Neural cell (in vitro differentiated cells): ENCODE measurements at regions not wholly inside any gene's neighbourhood (a gene's known extent, or its start where the extent isn't known, plus 50 kb on each side); places are given as distances from the start of the nearest gene placed in this dataset.
"Not testable (repeated sequence)": the region's sequence is repeated elsewhere in the genome, so short reads cannot be mapped to it uniquely, and the experiment has no call there.

Source experiments
- CTCF ChIP-seq: fragments of 450-650 bp; IDR thresholded peaks from 2 replicates; pipeline ENCODE4 v1.5.1; 2014; ENCODE audit warnings: antibody characterized with exemption, mild to moderate bottlenecking, moderate library complexity; ENCODE audit not compliant: poor library complexity, severe bottlenecking
- EP300 ChIP-seq: fragments of 450-650 bp; conservative IDR thresholded peaks from 2 replicates; pipeline ENCODE4 v1.6.1; 2014; ENCODE audit warnings: antibody characterized with exemption, mild to moderate bottlenecking, moderate library complexity; ENCODE audit not compliant: poor library complexity, severe bottlenecking
- EZH2 ChIP-seq: fragments of 200-600, 300-800 bp; shearing (Covaris generic), sonication (generic); IDR thresholded peaks from 2 replicates; pipeline ENCODE4 v1.6.1; 2014; ENCODE audit warnings: antibody characterized with exemption, low read length, borderline replicate concordance, mild to moderate bottlenecking; ENCODE audit not compliant: insufficient read depth, poor library complexity, severe bottlenecking
- POLR2AphosphoS5 ChIP-seq: IDR thresholded peaks from 2 replicates; pipeline ENCODE4 v1.6.1; 2012
- RAD21 ChIP-seq: fragments of 450-650 bp; conservative IDR thresholded peaks from 2 replicates; pipeline ENCODE4 v1.6.1; 2014; ENCODE audit warnings: antibody characterized with exemption, mild to moderate bottlenecking, moderate library complexity
- REST ChIP-seq: IDR thresholded peaks from 2 replicates; pipeline ENCODE4 v1.6.1; 2012; ENCODE audit warnings: borderline replicate concordance

GRCh38 chr9:12441080-12441479 lies 252.1 kb upstream of the TYRP1 start:
- not testable (repeated sequence) for TF ChIP-seq CTCF, EP300, EZH2, POLR2AphosphoS5, REST, RAD21
